ENCODE measurements at regions not wholly inside any gene's neighbourhood (a gene's known extent, or its start where the extent isn't known, plus 50 kb on each side); places are given as distances from the start of the nearest gene placed in this dataset.
"Not testable (repeated sequence)": the region's sequence is repeated elsewhere in the genome, so short reads cannot be mapped to it uniquely, and the experiment has no call there.

GRCh38 chr3:86887876-86888275 lies 103.1 kb downstream of the VGLL3 start:
- DNase-seq = peak; percentile 49

- peak; percentile 7 for DNase-seq
Observed at GRCh38 chr3:86880066-86880465, 110.9 kb downstream of the VGLL3 start.

- DNase-seq = not testable (repeated sequence)
Observed at GRCh38 chr3:86876504-86877181, 114.3 kb downstream of the VGLL3 start.

- not testable (repeated sequence) for DNase-seq
Observed at GRCh38 chr3:86874790-86875189, 116.2 kb downstream of the VGLL3 start.

- no peak for DNase-seq
Observed at GRCh38 chr3:86869566-86869965, 121.4 kb downstream of the VGLL3 start.

GRCh38 chr3:86867982-86868381 lies 123.0 kb downstream of the VGLL3 start:
- DNase-seq = peak; percentile 76

GRCh38 chr3:86865506-86865905 lies 125.4 kb downstream of the VGLL3 start:
- DNase-seq = peak; percentile 84

GRCh38 chr3:86856711-86857110 lies 134.2 kb downstream of the VGLL3 start:
- no peak for DNase-seq

- no peak for DNase-seq
Observed at GRCh38 chr3:86849991-86850390, 141.0 kb downstream of the VGLL3 start.

- DNase-seq = no peak
Observed at GRCh38 chr3:86845726-86846125, 145.2 kb downstream of the VGLL3 start.

- no peak for DNase-seq
Observed at GRCh38 chr3:86838927-86839326, 152.0 kb downstream of the VGLL3 start.

- DNase-seq = no peak
Observed at GRCh38 chr3:86837871-86838270, 153.1 kb downstream of the VGLL3 start.

- peak; percentile 95 for DNase-seq
Observed at GRCh38 chr3:86830566-86830965, 160.4 kb downstream of the VGLL3 start.

- no peak for DNase-seq
Observed at GRCh38 chr3:86828751-86829150, 162.2 kb downstream of the VGLL3 start.

GRCh38 chr3:86827582-86827981 lies 163.4 kb downstream of the VGLL3 start:
- DNase-seq = not testable (repeated sequence)

- DNase-seq = no peak
Observed at GRCh38 chr3:86826292-86826691, 164.7 kb downstream of the VGLL3 start.

GRCh38 chr3:86815880-86816279 lies 175.1 kb downstream of the VGLL3 start:
- DNase-seq = peak; percentile 44

- peak; percentile 90 for DNase-seq
Observed at GRCh38 chr3:86814918-86815655, 175.9 kb downstream of the VGLL3 start.

GRCh38 chr3:86814321-86814720 lies 176.6 kb downstream of the VGLL3 start:
- DNase-seq = peak; percentile 48

GRCh38 chr3:86801921-86802320 lies 189.0 kb downstream of the VGLL3 start:
- DNase-seq = peak; percentile 77

GRCh38 chr3:86801066-86801465 lies 189.9 kb downstream of the VGLL3 start:
- peak; percentile 73 for DNase-seq

- peak; percentile 87 for DNase-seq
Observed at GRCh38 chr3:86800116-86800515, 190.8 kb downstream of the VGLL3 start.

GRCh38 chr3:86797946-86798345 lies 193.0 kb downstream of the VGLL3 start:
- DNase-seq = no peak

Data from fibroblast of skin of scalp (primary cell).